ENCODE measurements at regions not wholly inside any gene's neighbourhood (a gene's known extent, or its start where the extent isn't known, plus 50 kb on each side); places are given as distances from the start of the nearest gene placed in this dataset.

DNA sequence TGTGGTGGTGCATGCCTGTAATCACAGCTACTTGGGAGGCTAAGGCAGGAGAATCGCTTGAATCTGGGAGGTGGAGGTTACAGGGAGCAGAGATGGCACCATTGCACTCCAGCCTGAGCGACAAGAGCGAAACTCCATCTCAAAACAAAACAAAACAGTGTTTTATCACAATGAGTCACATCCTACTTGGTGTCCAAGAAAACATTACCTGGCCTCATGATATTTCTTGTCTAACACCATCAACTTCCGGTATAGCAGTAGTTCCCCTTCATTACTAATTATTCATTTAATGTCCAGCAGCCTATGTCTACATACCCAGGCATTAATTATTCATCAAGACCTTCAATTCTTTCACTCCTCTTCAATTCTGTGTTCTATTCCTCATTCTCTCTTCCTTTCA lies 115.5 kb downstream of the CCDC59 start:
- no peaks in the 10 kb centered on the region for H3K36me3 Mint-ChIP-seq (ENCODE audit: low read depth)
- H3K9me3 Mint-ChIP-seq = peaks cover 4% of the 10 kb centered on the region
- no peaks in the 10 kb centered on the region for H3K4me1 Mint-ChIP-seq
- H3K4me3 Mint-ChIP-seq = no peak overlapping the region
- H3K27ac Mint-ChIP-seq = no peak overlapping the region
- H3K27me3 Mint-ChIP-seq (ENCODE audit: low read depth) = no peaks in the 10 kb centered on the region
- TF ChIP-seq, protein P1, sequence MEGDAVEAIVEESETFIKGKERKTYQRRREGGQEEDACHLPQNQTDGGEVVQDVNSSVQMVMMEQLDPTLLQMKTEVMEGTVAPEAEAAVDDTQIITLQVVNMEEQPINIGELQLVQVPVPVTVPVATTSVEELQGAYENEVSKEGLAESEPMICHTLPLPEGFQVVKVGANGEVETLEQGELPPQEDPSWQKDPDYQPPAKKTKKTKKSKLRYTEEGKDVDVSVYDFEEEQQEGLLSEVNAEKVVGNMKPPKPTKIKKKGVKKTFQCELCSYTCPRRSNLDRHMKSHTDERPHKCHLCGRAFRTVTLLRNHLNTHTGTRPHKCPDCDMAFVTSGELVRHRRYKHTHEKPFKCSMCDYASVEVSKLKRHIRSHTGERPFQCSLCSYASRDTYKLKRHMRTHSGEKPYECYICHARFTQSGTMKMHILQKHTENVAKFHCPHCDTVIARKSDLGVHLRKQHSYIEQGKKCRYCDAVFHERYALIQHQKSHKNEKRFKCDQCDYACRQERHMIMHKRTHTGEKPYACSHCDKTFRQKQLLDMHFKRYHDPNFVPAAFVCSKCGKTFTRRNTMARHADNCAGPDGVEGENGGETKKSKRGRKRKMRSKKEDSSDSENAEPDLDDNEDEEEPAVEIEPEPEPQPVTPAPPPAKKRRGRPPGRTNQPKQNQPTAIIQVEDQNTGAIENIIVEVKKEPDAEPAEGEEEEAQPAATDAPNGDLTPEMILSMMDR (IDR thresholded peaks at IDR 0.05; ENCODE audit: unreplicated experiment in 3 of 3) = no peak

DNA sequence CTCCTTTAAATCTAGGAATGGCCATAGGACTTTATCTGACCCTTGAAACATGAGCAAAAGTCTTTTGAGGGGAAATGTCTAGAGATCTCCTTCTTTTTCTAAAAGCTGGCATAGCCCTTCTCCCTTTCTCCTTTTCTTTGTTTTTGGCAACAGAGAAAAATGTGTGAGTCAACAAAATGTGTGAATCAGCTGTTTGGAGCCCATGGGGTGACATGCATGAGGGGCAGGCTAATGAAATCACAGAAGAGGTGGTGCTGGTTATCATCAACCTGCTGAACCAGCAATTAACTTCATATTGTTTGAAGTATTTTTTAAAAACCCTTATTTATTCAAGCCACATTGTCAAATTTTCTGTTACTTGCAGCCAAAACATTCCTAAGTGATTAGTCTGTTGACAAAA lies 132.3 kb downstream of the CCDC59 start:
- Mint-ChIP-seq H3K4me3 (no peak overlapping the region), H3K4me1 (no peaks in the 10 kb centered on the region), H3K27me3 (ENCODE audit: low read depth) (no peaks in the 10 kb centered on the region), H3K27ac (no peak overlapping the region), H3K9me3 (no peaks in the 10 kb centered on the region), H3K36me3 (ENCODE audit: low read depth) (no peaks in the 10 kb centered on the region)
- TF ChIP-seq, protein P1 (IDR thresholded peaks at IDR 0.05; ENCODE audit: unreplicated experiment in 3 of 3) = no peak

DNA sequence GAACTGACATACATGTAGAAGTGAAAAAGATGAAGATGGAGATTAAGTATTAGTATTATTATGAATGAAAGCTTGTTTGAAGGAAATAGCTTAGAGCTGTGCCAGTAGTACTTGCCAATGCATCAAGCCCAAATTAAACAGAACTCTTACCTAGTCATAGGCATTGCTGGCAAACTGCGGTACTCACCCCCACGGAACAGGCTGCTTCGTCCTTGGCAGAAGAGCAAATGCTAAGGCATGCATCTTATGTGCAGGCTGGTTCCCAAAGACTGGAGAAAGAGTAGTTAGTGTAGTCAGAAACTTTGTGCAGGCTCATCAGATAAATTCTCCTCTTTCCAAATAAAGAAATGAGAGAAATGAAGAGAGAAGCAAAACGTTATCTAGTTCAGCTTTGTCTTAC lies 134.8 kb downstream of the CCDC59 start:
- Mint-ChIP-seq H3K36me3 (ENCODE audit: low read depth) (no peaks in the 10 kb centered on the region), H3K4me1 (no peaks in the 10 kb centered on the region), H3K27ac (no peak overlapping the region), H3K27me3 (ENCODE audit: low read depth) (peaks cover 3% of the 10 kb centered on the region), H3K9me3 (no peaks in the 10 kb centered on the region), H3K4me3 (no peak overlapping the region)
- TF ChIP-seq, protein P1 (IDR thresholded peaks at IDR 0.05; ENCODE audit: unreplicated experiment in 3 of 3) = no peak

DNA sequence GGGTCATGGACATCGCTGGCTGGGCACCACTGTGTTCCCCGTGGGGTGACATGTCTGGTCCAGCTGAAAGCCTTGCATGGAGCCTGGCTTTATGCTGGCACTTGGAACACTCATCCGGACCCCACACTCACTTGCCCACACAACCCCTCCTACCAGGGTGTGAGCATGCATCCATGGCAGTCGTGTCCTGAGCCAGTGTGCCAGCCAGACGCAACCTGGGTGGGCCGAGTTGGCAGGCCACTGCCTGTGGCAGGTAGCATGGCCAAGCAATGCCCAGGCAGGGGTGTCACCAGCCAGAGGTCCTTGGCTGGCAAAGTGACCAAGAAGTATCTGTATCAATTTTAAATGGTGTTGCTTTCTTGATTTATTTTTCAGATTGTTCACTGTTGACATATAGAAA lies 141.7 kb downstream of the CCDC59 start:
- Mint-ChIP-seq H3K9me3 (peaks cover 8% of the 10 kb centered on the region), H3K36me3 (ENCODE audit: low read depth) (no peaks in the 10 kb centered on the region), H3K27ac (no peak overlapping the region), H3K4me1 (no peaks in the 10 kb centered on the region), H3K27me3 (ENCODE audit: low read depth) (peaks cover 3% of the 10 kb centered on the region), H3K4me3 (no peak overlapping the region)
- TF ChIP-seq, protein P1 (IDR thresholded peaks at IDR 0.05; ENCODE audit: unreplicated experiment in 3 of 3) = no peak

DNA sequence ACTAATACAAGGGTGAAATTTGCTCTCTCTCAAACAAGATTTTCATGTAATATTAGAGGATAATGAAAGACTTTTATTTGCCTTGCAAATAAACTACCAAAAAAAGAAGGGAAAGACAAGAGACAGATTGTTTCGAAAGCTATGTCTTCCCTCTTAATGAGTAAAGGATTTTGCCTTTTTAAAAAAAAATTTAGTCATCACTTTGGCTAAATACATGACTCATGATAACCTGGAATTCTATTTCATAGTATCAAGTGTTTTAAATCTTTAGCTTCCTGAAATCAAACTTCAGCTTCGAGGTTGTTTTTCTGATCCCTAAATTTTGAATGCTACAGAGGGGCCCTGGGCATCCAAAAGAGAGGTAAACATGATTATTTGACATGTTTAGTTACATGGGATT lies 144.4 kb downstream of the CCDC59 start:
- TF ChIP-seq, protein P1 (IDR thresholded peaks at IDR 0.05; ENCODE audit: unreplicated experiment in 3 of 3) = no peak

DNA sequence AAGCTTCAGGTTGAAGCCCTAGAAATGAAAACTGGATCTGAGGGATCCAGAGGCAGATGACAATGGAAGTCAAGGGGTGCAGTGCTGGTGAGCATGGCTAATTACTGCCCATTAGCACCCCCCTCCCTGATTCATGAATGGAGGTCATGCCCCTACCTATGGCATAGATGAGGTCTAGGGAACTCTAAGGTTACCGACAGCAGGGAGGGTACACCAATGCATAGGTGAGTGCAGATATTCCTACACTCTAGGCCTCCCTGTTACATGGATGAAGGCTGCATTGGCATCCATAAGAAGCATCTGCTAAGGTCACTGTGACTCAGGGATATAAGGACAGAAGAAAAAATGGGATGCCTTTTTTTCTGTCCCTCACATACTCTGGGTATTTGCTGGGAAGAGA lies 147.3 kb downstream of the CCDC59 start:
- Mint-ChIP-seq H3K9me3 (peaks cover 22% of the 10 kb centered on the region), H3K36me3 (ENCODE audit: low read depth) (no peaks in the 10 kb centered on the region)

More for the DNA sequence above, 144.4 kb downstream of the CCDC59 start:
- Mint-ChIP-seq H3K27ac (no peak overlapping the region), H3K27me3 (ENCODE audit: low read depth) (no peaks in the 10 kb centered on the region), H3K9me3 (peaks cover 15% of the 10 kb centered on the region), H3K4me3 (no peak overlapping the region), H3K36me3 (ENCODE audit: low read depth) (no peaks in the 10 kb centered on the region), H3K4me1 (no peaks in the 10 kb centered on the region)

More for the DNA sequence above, 147.3 kb downstream of the CCDC59 start:
- Mint-ChIP-seq H3K4me3 (no peak overlapping the region), H3K4me1 (no peaks in the 10 kb centered on the region), H3K27ac (no peak overlapping the region), H3K27me3 (ENCODE audit: low read depth) (no peaks in the 10 kb centered on the region)
- TF ChIP-seq, protein P1 (IDR thresholded peaks at IDR 0.05; ENCODE audit: unreplicated experiment in 3 of 3) = no peak
